ENCODE measurements at regions not wholly inside any gene's neighbourhood (a gene's known extent, or its start where the extent isn't known, plus 50 kb on each side); places are given as distances from the start of the nearest gene placed in this dataset.

DNA sequence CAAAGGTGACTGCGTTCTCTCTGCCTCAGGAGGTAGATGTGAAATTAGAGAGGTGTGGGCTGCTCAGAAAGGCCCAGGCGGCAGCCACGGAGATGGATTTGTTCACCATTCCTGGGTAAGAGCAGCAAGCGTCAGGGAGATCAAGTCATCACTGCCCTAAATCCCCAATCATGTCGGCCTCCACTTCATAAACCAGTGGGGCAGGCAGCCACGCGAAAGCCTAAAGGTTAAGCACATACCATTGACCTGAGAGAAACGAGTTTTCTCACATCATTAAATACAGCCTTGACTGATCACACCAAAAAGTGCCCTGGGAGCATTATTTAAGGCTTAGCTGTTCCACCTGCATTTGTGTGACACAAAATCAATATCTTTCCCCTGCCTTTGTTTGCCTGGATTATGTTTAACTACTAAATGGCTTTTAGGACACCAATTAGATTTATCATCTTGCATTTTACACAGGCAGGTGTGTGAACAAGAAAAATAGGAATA is 50.7 kb upstream of the FOXB1 start:
- DNase-seq (ENCODE audit: low read depth) = no peak

DNA sequence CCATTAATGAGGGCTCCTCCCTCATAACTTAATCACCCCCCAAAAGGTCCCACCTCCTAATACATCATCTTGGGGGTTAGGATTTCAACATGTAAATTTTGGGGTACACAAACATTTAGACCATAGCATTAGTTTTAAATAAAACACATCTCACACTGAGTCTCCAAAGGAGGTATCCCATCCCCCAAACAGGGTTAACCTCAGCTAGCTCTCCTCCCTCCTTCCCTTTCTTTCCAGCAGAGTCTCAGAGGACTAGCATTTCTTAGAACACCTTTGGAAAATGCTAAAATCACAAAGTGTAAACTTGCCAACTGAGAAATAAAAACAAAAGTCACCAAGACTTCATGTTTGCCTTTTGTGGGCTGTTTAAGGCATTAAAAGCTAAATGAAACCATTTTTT is 51.2 kb upstream of the FOXB1 start:
- DNase-seq (ENCODE audit: low read depth) = no peak

DNA sequence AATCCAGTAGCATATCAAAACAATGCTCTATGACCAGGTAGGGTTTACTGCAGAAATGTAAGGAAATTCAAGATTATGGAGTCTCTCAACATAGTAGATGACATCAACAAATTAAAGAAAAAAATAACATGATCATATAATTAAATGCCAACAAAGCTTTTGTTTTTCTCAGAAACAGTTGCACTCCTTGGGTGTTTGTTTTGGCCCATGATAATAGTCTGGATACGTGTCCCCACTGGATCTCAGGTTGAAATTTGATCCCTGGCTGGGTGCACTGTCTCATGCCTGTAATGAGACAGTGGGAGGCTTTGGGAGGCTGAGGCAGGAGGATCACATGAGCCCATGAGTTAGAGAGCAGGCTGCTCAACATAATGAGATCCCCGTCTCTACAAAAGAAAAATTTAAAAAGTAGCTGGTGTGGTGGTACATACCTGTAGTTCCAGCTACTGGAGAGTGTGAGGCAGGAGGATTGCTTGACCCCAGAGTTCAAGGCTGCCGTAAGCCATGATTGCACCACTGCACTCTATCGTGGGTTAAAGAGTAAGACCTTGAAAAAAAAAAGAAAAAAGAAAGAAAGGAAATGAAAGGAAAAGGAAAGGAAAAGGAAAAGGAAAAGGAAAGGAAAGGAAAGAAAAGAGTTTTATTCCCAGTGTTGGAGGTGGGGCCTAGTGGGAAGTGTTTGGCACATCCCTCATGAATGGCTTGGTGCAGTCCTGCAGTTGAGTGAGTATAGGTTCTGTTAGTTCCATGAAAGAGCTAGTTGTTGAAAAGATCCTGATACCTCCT is 53.3 kb upstream of the FOXB1 start:
- no peak for DNase-seq (ENCODE audit: low read depth)

DNA sequence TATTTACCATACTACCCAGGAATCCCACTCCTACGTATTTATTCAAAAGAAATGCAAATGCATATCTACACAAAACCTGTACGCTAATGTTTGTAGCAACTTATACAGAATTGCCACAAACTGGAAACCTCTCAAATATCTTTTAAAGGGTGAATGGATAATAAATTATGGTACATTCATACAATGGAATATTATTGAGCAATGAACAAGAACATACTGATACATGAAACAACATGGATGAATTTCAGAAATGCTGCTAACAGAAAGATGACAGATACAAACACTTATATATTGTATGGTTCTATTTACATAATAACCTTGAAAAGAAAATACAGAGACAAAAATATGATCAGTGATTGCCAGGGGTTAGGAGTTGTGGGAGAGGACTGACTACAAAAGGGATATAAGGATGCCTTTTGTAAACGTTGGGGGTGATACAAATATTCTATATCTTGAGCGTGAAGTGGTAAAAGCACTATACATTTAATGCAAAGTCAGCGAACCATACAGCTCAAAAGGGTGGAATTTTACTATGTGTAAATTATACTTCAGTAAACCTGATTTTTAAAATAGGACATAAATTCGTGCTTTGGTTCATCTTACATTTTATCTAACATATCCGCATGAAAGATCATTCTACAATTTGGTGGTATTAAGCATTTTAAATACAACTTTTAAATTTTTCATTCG is 55.0 kb upstream of the FOXB1 start:
- DNase-seq (ENCODE audit: low read depth) = no peak

DNA sequence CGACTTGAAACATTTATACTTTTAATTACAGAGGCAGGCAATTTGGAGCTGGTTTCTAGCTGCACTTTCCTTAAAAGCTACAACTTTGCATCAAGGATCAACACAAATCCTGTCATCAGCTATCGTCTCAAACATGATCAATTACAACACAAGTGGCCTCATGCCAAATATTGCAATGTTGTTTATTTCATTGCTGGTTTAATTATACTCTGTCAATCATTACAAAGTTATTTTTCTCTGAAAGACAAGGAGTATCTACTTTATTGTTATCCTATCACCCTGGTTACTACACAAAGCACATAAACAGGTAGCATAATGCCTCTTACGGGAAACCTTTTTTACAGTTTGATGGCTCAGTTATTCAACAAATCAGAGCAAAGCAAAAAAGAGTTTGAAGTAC is 58.0 kb upstream of the FOXB1 start:
- DNase-seq (ENCODE audit: low read depth) = no peak

DNA sequence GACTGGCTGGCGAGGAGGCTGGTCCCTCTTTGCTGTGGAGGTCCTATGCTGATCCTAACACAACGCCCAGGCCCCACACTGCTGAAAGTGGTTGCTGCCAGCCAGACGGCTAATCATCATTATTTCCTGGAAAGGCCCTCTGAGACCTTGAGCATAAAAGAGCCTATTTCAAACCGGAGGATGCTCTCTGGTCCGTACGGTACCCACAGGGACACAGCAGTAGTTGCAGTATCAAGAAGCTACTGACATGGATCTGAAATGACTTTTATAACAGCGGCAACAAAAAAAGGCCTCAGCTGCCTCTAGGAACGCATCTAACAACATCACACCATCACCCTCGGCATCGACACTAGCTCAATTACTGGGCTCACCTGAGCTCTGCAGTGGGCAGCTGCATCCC is 59.1 kb upstream of the FOXB1 start:
- no peak for DNase-seq (ENCODE audit: low read depth)

DNA sequence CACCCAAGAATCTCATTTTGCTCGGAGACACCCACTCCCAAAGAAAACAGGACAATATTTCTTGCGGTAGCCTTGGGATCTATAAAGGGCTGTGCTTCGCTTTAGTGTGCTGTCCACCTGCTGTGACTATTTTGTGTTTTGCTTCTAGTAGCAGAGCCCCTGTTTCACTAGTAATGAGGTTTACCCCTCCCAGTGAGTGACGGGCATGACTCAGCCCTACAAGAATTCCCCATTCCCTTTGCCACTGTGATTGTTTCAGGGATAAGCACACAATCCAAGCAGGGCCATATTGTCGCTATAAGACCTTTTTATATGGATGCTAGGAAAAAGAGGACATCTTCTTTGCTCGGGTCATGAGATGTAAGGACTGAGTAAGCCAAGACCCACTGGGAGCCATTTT is 62.5 kb upstream of the FOXB1 start:
- DNase-seq (ENCODE audit: low read depth) = peak; percentile 0

DNA sequence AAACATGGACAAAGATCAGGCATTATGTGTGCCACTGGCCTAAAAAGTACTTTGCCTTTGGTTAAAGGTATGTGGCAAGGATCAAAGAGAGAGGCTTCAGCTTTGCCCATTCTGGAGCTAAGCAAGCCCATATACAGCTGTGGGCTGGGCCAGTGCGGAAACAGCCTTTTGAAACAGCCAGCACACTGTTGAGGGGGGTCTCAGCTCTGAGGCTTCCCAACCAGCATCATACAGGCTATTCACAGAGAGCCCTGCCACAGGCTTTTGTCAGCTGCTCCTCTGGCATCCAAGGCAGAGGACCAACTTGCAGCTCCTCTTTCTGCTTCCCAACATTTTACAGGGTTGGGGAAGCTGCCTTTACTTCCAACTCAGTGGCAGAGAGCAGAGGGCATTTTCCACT is 63.2 kb upstream of the FOXB1 start:
- DNase-seq (ENCODE audit: low read depth) = no peak

DNA sequence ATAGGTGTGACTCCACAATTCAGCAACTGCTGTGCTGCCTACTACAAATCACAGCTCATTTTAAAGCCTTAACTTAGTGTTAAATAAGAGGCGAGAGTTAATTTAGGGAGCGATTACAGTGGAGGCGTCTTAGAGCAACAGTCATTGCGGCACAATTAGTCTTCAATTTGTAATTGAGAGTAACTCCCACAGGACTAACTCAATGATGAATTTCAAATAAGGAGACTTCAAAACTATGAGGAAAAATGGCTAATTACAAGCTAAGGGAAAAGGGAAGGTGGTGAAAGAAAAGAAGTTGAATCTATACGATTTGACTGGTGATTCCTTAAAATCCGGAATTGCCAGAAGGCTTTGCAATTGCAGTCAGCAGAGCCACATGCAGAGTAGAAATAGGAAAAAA is 63.7 kb upstream of the FOXB1 start:
- no peak for DNase-seq (ENCODE audit: low read depth)

DNA sequence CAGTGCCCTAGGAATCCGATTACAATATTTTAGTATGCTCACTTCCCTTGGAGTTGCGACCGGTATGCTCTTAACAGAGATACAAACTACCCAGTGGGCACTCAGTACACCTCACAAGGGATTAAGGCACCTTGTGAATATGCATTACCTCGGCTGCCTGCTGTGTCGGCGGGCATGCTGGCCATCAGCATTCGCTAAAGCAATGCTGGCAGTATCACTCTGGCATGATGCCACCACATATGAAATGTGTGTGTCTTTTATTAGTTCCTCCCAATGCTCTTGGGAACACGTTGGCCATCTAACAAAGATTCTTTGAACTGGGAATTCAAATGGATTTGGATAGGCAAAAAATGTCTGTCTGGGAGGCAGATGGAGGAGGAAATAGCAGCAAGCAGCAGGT is 67.4 kb upstream of the FOXB1 start:
- no peak for DNase-seq (ENCODE audit: low read depth)

DNA sequence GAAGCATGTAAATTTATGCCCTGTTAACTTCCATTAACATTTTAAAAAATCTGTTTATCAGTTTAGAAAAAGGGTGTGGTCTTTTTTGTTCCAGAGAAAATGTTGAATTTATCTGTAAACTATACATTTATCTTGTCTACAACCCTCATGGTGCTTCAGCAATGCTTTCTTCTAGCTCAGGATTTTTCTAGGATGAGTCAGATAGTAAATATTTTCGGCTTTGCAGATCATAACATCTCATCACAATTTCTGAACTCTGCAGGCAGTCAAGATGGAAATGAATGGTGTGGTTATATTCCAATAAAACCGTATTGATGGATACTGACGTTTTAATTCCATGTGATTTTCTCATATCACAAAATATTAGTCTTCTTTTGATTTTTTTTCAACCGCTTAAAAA is 70.5 kb upstream of the FOXB1 start:
- peak; percentile 16 for DNase-seq (ENCODE audit: low read depth)

DNA sequence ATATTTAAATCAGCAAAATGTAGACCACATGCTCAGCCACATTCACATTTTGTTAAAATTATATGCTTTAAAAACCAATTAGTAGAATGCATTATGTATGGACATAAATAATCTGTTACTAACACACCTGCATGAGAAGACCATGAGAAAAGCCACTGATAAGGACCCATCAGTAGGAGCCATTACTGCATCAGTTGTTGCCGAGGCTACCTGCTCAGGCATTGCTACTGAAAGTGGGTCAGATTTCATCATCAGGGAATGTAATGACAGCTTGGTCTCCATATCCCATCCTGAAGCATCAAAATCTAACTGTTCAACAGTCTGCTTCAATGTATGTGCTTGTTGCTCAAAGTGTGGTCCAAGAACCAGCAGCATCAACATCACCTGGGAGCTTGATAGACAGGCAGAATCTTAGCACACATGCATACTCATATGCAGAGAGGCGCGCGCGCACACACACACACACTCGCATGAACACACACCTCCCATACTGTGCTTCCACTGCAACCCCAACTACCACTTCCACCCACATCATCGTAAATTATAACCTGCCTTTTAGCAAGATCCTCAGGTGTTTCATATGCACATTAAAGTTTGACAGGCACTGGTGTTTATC is 72.4 kb upstream of the FOXB1 start:
- DNase-seq (ENCODE audit: low read depth) = no peak

DNA sequence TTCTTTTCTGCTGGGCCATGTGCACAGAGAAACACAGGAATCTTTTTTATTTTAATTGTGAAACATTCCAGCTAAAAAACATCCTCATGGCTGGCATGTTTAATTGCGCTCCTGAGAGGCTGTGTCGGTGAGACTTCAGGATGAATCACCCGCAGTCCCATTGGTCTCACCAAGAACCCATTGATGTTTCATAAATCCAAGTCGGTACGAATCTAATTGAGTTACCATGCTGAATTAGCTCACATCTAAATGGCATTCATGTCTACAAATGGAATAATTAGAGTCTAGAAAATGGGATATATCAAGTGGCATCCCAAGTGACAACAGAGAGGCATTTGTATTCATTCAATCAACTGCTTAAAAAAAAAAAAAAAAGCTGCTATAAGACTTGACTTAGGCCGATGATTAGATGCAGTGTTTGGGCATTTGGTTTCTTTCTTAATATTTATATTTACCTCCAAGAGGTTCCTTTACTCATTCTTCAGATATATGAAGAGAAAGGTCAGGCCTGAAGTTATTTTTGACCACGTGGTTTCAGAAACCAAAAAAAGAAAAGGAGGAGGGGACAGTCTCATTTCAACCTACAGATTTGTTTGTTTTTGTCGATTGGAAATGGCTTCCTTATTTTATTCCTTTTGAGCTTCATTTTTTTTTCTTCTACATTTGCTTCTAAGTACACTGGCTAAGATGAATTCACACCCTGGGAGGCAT is 79.1 kb upstream of the FOXB1 start:
- no peak for DNase-seq (ENCODE audit: low read depth)

DNA sequence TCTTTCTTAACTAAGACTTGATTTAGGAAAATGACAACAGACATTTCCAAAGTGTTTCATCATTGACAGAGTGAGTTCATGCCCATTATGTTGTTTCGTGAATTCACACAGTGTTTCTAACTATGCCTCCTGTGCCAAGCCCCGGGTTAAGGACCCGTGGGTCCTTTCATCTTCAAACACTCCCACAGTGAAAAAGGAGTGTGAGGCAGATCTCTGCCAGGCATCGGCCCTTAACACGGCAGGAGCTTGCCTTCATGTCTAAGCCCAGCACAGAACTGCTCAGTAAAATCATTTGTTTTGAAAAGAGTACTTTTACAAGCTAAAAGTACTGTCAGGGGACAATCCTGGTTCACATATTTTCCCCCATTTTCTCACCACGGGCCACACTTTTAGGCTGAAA is 80.0 kb upstream of the FOXB1 start:
- no peak for DNase-seq (ENCODE audit: low read depth)

DNA sequence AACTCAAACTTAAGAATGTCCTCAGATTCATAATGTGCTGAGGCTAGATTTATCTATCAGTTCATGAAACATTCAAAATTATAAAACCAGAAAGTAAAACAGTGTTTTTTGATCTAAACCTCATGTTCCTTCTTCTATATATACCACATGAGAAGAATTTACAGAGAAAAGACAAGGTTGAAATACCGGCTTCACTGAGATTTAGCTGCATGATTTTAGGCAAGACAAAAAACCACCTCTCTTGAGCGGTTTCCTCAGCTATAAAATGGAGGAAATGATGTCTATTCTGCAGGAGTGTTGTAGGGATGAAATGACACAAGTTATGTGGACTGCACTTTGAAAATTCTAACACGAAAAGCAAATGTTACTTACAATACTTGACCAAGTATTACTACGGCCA is 80.6 kb upstream of the FOXB1 start:
- DNase-seq (ENCODE audit: low read depth) = no peak

DNA sequence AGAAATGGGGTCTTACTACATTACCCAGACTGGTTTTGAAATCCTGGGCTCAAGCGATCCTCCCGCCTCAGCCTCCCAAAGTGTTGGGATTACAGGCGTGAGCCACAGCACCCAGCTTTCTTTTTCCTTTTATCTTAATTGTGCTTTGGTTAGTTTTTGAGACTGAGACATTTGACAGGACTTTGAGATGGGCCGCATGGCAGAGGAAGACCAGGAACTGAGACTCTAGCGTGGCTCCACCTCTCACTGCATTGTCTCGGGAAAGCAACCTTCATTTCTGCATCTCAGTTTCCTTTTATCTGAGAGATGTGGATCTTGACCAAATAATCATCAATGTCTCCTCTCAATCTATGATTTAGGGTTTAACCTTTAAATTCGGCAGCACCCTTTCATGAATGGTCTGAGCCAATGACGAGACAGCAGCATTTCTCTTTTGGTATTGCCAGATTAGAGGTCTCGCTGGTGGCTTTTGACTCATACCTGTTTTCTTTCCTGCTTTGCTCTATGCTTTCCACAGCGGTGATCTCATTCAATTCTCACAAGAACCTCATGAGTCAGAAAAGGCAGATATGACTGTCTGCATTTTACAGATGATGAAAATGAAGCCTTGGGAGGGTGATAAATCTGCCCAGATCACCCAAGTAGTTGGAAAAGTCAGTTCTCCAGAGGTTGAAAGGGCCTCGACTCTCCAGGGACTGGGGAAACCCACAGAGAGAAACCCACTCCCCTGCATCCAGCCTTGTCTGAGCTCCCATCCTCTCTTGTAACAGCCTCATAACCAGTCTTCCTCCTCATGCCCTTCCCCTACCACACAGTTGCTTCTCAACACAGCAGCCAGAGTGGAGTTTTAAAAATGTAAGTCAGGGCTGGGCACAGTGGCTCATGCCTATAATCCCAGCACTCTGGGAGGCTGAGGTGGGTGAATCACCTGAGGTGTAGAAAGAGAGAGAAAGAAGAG is 84.8 kb upstream of the FOXB1 start:
- peak; percentile 81 for DNase-seq (ENCODE audit: low read depth)

DNA sequence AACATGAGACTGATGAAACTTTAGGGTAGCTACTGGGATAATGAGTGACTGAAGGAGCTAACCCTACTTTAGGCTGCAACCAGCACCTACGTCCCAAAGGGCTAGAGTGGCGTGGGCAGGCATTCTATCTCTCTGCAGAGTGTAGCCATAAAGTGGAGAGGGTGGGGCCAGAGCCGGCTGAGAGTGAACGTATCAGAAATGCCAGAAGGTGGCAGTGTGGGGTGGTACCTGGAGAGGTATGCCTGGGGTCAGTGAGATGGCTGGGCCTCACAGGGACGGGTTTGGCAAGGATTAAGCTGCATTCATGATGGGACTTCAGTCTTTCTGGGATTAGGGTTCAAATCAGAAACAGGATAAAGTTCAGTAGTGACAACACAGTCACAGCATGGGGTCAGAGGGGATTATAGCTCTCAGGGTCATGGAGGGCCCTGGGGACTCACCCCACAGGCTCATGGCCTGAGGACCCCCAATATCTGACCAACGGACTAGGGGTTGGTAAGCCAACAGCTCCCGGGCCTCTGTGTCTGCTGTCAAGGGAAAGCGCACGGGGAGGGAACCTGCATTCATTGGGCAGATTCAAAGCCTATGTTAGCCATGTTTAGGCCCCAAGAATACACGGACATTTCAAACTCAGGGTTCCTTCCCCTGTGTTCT is 86.5 kb upstream of the FOXB1 start:
- peak; percentile 41 for DNase-seq (ENCODE audit: low read depth)

DNA sequence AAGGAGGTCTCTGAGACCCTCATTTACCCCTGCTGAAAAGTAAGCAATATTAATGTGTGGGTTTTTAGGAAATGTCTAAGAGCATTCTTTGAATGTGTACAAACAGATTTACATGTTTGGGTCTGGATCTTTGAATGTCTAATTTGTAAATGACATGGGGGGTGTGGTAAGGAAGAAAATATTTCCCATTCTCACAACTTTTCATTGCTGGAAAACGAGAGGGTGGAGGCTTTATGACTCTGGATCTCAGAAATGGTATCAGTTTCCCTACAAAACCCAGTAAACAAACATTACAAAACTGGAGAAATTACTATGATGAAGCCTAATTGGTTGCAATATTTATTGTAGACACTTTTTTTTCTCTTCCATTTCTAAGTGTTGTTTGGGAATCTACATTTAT is 98.1 kb upstream of the FOXB1 start:
- no peak for DNase-seq (ENCODE audit: low read depth)

DNA sequence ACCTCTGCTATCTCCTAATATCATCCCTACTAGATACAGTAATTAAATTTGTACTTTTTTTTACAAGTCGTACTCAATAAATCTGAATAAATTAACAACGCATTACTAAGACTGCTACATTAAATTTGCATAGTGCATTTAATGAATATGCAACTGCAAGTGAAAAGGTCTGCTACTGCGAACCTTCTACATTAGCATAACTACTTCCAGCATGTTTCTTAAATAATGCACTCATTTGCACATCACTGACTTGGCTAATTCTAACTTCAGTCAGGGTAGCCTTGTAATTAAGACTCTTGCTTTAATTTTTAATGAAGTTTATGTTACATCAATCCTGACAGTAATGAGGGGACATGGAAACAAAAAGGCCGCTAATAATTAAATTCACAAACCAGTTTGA is 98.9 kb upstream of the FOXB1 start:
- DNase-seq (ENCODE audit: low read depth) = no peak

DNA sequence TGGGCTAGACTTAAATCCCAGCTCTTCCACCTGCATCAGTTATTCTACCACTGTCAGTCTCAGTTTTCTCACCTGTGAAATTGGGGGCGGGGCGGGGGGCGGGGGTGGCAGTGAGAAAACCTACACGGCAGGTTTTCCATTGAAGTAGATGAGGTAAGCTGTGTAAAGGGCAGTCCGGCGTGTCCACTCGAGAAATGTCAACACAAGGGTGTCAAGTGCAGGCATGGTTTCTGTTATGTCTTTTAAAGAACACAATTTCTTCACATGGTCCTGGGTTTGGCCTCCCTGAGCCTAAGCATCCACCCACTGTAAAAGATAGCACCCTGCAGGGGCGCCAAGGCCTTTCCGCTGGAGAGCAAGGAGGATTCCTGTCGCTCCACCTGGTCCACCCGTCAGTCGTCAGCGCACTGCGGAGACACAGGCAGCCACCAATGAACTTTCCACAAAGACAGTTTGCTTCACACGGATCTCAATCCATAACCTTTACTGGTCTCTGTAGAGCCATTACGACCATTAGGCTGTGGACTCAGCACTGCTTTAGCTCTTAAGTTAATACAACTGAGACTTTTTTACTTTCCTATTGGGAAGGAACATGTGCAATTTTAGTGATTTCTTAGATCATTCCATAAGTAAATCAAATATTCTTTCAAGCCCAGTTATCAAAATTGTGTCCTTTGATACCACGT is 99.5 kb upstream of the FOXB1 start:
- no peak for DNase-seq (ENCODE audit: low read depth)

Measured in iris pigment epithelial cell (primary cell).